ENCODE measurements at regions not wholly inside any gene's neighbourhood (a gene's known extent, or its start where the extent isn't known, plus 50 kb on each side); places are given as distances from the start of the nearest gene placed in this dataset.

- peaks cover 82% of the 10 kb centered on the region for H3K27me3 Mint-ChIP-seq (ENCODE audit: low read depth, poor library complexity)
- no peaks in the 10 kb centered on the region for H3K36me3 Mint-ChIP-seq (ENCODE audit: low read depth)
- no peak overlapping the region for H3K27ac Mint-ChIP-seq
- H3K4me3 Mint-ChIP-seq, result peak overlapping the region; percentile 75
- peak; percentile 66 for DNase-seq
- H3K4me1 Mint-ChIP-seq, result peaks cover 49% of the 10 kb centered on the region
- H3K9me3 Mint-ChIP-seq, result no peaks in the 10 kb centered on the region
- TF ChIP-seq CTCF (IDR thresholded peaks at IDR 0.05), result no peak
Observed at GRCh38 chr5:3197304-3198073, 398.1 kb upstream of the IRX1 start.

- H3K4me3 Mint-ChIP-seq, result no peak overlapping the region
- no peak overlapping the region for H3K27ac Mint-ChIP-seq
- H3K36me3 Mint-ChIP-seq (ENCODE audit: low read depth), result no peaks in the 10 kb centered on the region
- H3K27me3 Mint-ChIP-seq (ENCODE audit: low read depth, poor library complexity), result peaks cover 84% of the 10 kb centered on the region
- TF ChIP-seq CTCF (IDR thresholded peaks at IDR 0.05), result peak; percentile 12
- DNase-seq, result no peak
- H3K9me3 Mint-ChIP-seq, result no peaks in the 10 kb centered on the region
- peaks cover 54% of the 10 kb centered on the region for H3K4me1 Mint-ChIP-seq
Observed at GRCh38 chr5:3195994-3196393, 399.6 kb upstream of the IRX1 start.

- Mint-ChIP-seq H3K27ac (no peak overlapping the region), H3K9me3 (no peaks in the 10 kb centered on the region), H3K4me3 (no peak overlapping the region), H3K27me3 (ENCODE audit: low read depth, poor library complexity) (peaks cover 73% of the 10 kb centered on the region), H3K36me3 (ENCODE audit: low read depth) (no peaks in the 10 kb centered on the region), H3K4me1 (peaks cover 46% of the 10 kb centered on the region)
- no peak for TF ChIP-seq CTCF (IDR thresholded peaks at IDR 0.05)
- DNase-seq, result peak; percentile 51
Observed at GRCh38 chr5:3194684-3195083, 400.9 kb upstream of the IRX1 start.

- Mint-ChIP-seq H3K36me3 (ENCODE audit: low read depth) (no peaks in the 10 kb centered on the region), H3K27me3 (ENCODE audit: low read depth, poor library complexity) (peaks cover 69% of the 10 kb centered on the region), H3K4me1 (peaks cover 44% of the 10 kb centered on the region), H3K27ac (no peak overlapping the region), H3K4me3 (no peak overlapping the region), H3K9me3 (no peaks in the 10 kb centered on the region)
- TF ChIP-seq CTCF (IDR thresholded peaks at IDR 0.05), result no peak
- no peak for DNase-seq
Observed at GRCh38 chr5:3194271-3194670, 401.4 kb upstream of the IRX1 start.

- no peaks in the 10 kb centered on the region for H3K36me3 Mint-ChIP-seq (ENCODE audit: low read depth)
- peaks cover 66% of the 10 kb centered on the region for H3K27me3 Mint-ChIP-seq (ENCODE audit: low read depth, poor library complexity)
- DNase-seq, result no peak
- H3K4me1 Mint-ChIP-seq, result peaks cover 27% of the 10 kb centered on the region
- no peak overlapping the region for H3K27ac Mint-ChIP-seq
- no peak for TF ChIP-seq CTCF (IDR thresholded peaks at IDR 0.05)
- no peaks in the 10 kb centered on the region for H3K9me3 Mint-ChIP-seq
- no peak overlapping the region for H3K4me3 Mint-ChIP-seq
Observed at GRCh38 chr5:3191585-3191984, 404.0 kb upstream of the IRX1 start.

- H3K36me3 Mint-ChIP-seq (ENCODE audit: low read depth), result no peaks in the 10 kb centered on the region
- no peak for TF ChIP-seq CTCF (IDR thresholded peaks at IDR 0.05)
- H3K27ac Mint-ChIP-seq, result no peak overlapping the region
- H3K4me1 Mint-ChIP-seq, result peaks cover 27% of the 10 kb centered on the region
- no peak for DNase-seq
- H3K4me3 Mint-ChIP-seq, result no peak overlapping the region
- H3K27me3 Mint-ChIP-seq (ENCODE audit: low read depth, poor library complexity), result peaks cover 66% of the 10 kb centered on the region
- no peaks in the 10 kb centered on the region for H3K9me3 Mint-ChIP-seq
Observed at GRCh38 chr5:3190930-3191329, 404.7 kb upstream of the IRX1 start.
